ENCODE measurements at regions not wholly inside any gene's neighbourhood (a gene's known extent, or its start where the extent isn't known, plus 50 kb on each side); places are given as distances from the start of the nearest gene placed in this dataset.
"Not testable (repeated sequence)": the region's sequence is repeated elsewhere in the genome, so short reads cannot be mapped to it uniquely, and the experiment has no call there.

DNA sequence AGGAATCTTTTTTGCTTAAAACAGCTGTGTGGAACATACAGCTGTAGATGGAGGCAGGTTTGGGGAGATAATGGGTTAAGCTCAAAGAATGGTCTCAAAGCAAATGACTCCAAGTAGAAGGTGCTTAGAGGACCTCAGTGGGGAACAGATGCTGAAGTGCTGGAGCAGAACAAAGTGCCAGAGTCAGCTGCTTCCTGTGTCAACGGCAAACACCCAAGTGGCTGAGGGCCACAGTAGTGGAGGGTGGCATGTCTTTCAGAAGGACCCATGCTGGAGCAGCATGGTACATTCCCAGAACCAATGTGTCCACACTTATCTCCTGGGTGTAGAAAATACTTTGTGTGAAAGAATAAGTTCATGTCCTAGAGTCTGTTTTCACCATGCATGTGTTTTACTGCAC lies 197.5 kb downstream of the CCNG2 start:
- Mint-ChIP-seq H3K27me3 (ENCODE audit: low read depth) (peaks cover 21% of the 10 kb centered on the region), H3K4me3 (no peak overlapping the region), H3K4me1 (no peaks in the 10 kb centered on the region), H3K36me3 (no peaks in the 10 kb centered on the region), H3K9me3 (no peaks in the 10 kb centered on the region), H3K27ac (no peak overlapping the region)
- TF ChIP-seq, protein P1, sequence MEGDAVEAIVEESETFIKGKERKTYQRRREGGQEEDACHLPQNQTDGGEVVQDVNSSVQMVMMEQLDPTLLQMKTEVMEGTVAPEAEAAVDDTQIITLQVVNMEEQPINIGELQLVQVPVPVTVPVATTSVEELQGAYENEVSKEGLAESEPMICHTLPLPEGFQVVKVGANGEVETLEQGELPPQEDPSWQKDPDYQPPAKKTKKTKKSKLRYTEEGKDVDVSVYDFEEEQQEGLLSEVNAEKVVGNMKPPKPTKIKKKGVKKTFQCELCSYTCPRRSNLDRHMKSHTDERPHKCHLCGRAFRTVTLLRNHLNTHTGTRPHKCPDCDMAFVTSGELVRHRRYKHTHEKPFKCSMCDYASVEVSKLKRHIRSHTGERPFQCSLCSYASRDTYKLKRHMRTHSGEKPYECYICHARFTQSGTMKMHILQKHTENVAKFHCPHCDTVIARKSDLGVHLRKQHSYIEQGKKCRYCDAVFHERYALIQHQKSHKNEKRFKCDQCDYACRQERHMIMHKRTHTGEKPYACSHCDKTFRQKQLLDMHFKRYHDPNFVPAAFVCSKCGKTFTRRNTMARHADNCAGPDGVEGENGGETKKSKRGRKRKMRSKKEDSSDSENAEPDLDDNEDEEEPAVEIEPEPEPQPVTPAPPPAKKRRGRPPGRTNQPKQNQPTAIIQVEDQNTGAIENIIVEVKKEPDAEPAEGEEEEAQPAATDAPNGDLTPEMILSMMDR (IDR thresholded peaks at IDR 0.05; ENCODE audit: unreplicated experiment) = no peak
- DNase-seq (ENCODE audit: low spot score in 2 of 2, unreplicated experiment in 2 of 2) = no peak

DNA sequence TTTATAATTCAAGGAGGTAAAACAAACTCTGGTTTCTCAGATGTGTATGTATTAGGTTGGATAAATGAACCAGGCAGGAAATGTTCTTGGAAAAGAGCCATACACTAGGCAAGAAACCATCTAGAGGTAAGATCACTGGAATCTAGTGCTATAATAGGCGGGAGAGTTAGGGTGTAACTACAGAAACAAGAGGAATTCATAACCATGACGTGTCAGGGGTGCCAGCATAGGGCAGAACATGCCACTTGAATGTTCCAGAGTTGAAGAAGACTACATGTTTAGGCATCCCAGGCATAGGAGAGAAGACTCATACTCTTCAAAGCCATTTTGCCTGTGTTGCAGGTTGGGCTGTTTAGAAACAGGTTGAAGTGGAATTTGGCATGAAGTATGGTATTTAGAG lies 198.7 kb downstream of the CCNG2 start:
- Mint-ChIP-seq H3K4me3 (no peak overlapping the region), H3K9me3 (no peaks in the 10 kb centered on the region), H3K36me3 (no peaks in the 10 kb centered on the region), H3K27ac (no peak overlapping the region), H3K4me1 (no peaks in the 10 kb centered on the region), H3K27me3 (ENCODE audit: low read depth) (peaks cover 24% of the 10 kb centered on the region)
- DNase-seq (ENCODE audit: low spot score in 2 of 2, unreplicated experiment in 2 of 2) = no peak
- TF ChIP-seq, protein P1 (IDR thresholded peaks at IDR 0.05; ENCODE audit: unreplicated experiment) = no peak

DNA sequence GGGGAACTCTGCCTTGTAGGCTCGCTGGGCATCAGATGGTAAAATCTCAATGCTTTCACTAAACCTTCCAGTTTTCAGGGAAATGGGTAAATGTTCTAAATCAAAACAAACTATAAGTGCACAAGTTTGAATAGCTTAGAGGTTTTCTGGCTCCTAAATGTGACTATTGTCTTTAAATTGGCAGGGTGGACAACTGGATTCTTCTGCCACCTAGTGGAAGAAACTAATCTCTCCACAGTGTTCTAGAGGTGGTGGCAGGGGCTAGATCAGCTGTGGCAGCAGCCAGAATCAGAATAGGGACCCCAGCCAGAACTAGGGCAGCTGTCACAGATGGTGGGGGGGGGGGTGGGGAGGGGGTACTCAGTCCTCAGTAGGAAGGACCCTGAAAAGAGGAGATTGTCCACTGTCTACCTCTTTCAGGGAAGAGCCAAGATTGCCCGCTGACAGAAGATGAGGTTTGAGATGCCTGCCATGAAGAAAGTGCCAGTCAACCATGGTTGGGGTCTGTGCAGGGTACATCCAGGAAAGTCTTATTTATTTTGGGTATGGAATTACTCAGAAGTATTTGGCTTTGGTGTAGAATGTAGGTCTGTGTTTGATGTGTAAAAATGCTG lies 201.4 kb downstream of the CCNG2 start:
- H3K9me3 Mint-ChIP-seq = no peaks in the 10 kb centered on the region
- no peaks in the 10 kb centered on the region for H3K4me1 Mint-ChIP-seq
- TF ChIP-seq, protein P1 (IDR thresholded peaks at IDR 0.05; ENCODE audit: unreplicated experiment) = peak; percentile 59
- no peak overlapping the region for H3K4me3 Mint-ChIP-seq
- H3K27ac Mint-ChIP-seq = no peak overlapping the region
- H3K36me3 Mint-ChIP-seq = no peaks in the 10 kb centered on the region
- peaks cover 43% of the 10 kb centered on the region for H3K27me3 Mint-ChIP-seq (ENCODE audit: low read depth)
- no peak for DNase-seq (ENCODE audit: low spot score in 2 of 2, unreplicated experiment in 2 of 2)

DNA sequence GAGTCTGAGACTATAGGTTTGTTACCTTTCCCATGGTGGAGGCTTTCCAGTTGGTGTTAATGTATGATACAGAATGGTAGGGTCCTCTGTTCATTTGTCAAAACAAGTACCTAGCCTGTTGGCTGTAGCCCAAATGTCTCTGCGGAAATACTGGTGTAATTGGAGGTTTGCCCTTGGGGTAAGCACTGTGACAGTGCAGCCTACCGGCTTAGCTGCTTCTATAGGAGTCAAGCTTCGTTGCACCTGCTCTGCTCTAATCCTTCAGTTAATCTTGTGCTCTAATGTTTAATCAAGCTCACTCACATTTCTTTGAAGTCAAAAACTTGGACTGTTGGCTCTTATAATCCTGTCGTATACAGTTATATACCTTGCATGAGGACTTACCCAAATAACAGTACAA lies 203.4 kb downstream of the CCNG2 start:
- TF ChIP-seq, protein P1 (IDR thresholded peaks at IDR 0.05; ENCODE audit: unreplicated experiment) = no peak
- no peak for DNase-seq (ENCODE audit: low spot score in 2 of 2, unreplicated experiment in 2 of 2)
- Mint-ChIP-seq H3K27ac (no peak overlapping the region), H3K36me3 (no peaks in the 10 kb centered on the region), H3K27me3 (ENCODE audit: low read depth) (peaks cover 56% of the 10 kb centered on the region), H3K4me1 (no peaks in the 10 kb centered on the region), H3K9me3 (peaks cover 5% of the 10 kb centered on the region), H3K4me3 (no peak overlapping the region)

DNA sequence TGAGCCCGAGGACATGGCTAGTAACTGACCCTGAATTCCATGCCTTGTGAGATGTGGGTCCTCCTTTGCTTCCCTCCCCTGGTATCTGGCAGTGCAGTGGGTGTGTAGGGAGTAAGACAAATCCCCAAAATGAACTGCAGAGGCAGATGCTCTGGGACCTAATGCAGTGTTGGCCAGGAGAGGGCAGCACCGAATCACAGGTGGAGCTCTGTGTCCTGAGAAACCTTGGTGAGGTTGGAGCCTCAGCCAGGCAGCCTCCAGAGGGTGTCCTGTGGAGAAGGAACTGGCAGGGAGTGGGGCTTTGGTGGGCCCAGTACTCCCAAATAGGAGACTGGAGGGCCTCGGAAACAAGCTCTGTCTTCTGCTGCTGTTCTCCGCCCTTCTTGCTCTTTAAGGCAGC lies 209.9 kb downstream of the CCNG2 start:
- not testable (repeated sequence) for H3K4me3 Mint-ChIP-seq; H3K27ac Mint-ChIP-seq; DNase-seq (ENCODE audit: low spot score in 2 of 2, unreplicated experiment in 2 of 2); H3K4me1 Mint-ChIP-seq; H3K36me3 Mint-ChIP-seq
- peaks cover 60% of the 10 kb centered on the region for H3K27me3 Mint-ChIP-seq (ENCODE audit: low read depth)
- peaks cover 11% of the 10 kb centered on the region for H3K9me3 Mint-ChIP-seq
- TF ChIP-seq, protein P1 (IDR thresholded peaks at IDR 0.05; ENCODE audit: unreplicated experiment) = peak; percentile 25

DNA sequence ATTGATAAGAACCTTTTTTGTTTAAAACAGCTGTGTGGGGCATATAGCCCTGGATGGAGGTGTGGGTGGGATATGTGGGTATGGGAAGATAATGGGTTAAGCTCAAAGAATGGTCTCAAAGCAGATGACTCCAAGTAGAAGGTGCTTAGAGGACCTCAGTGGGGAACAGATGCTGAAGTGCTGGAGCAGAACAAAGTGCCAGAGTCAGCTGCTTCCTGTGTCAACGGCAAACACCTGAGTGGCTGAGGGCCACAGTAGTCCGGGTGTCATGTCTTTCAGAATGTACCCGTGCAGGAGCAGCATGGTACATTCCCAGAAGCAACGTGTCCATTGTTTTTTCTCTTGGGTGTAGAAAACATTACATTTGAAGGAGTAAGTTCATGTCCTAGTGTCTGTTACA lies 210.6 kb downstream of the CCNG2 start:
- TF ChIP-seq, protein P1 (IDR thresholded peaks at IDR 0.05; ENCODE audit: unreplicated experiment) = no peak
- peaks cover 11% of the 10 kb centered on the region for H3K9me3 Mint-ChIP-seq
- H3K4me1 Mint-ChIP-seq = no peaks in the 10 kb centered on the region
- no peaks in the 10 kb centered on the region for H3K36me3 Mint-ChIP-seq
- H3K27ac Mint-ChIP-seq = no peak overlapping the region
- H3K4me3 Mint-ChIP-seq = no peak overlapping the region
- peaks cover 62% of the 10 kb centered on the region for H3K27me3 Mint-ChIP-seq (ENCODE audit: low read depth)
- DNase-seq (ENCODE audit: low spot score in 2 of 2, unreplicated experiment in 2 of 2) = no peak

Data from mesothelial cell of epicardium (in vitro differentiated cells).